Stimulated activated CD8-positive, alpha-beta memory T cell treated with anti-CD3 and anti-CD28 coated beads, Interleukin-15, amount 100 ng/mL, for 48 hours (primary cell): ENCODE measurements at regions not wholly inside any gene's neighbourhood (a gene's known extent, or its start where the extent isn't known, plus 50 kb on each side); places are given as distances from the start of the nearest gene placed in this dataset.
"Not testable (repeated sequence)": the region's sequence is repeated elsewhere in the genome, so short reads cannot be mapped to it uniquely, and the experiment has no call there.

Experiments
- DNase-seq, 2 donors: peaks; one replicate each; pipeline ENCODE4 v3.0.0-alpha.2; 2020; ENCODE audit warnings: low read depth in 2 of 2

GRCh38 chr2:11922294-11922693 lies 175.9 kb downstream of the LPIN1 start:
- DNase-seq, result no peak

- no peak for DNase-seq
These were observed 177.5 kb downstream of the LPIN1 start for GRCh38 chr2:11923935-11924334.

- no peak for DNase-seq
These were observed 179.0 kb downstream of the LPIN1 start for GRCh38 chr2:11925295-11926066.

GRCh38 chr2:11930211-11930761 lies 183.9 kb downstream of the LPIN1 start:
- no peak for DNase-seq

GRCh38 chr2:11932048-11932512 lies 185.6 kb downstream of the LPIN1 start:
- no peak for DNase-seq

- DNase-seq, result no peak
These were observed 186.5 kb downstream of the LPIN1 start for GRCh38 chr2:11932962-11933361.

- no peak for DNase-seq
These were observed 187.4 kb downstream of the LPIN1 start for GRCh38 chr2:11933854-11934253.

GRCh38 chr2:11936761-11937160 lies 190.3 kb downstream of the LPIN1 start:
- DNase-seq, result no peak

- DNase-seq, result no peak
These were observed 191.8 kb downstream of the LPIN1 start for GRCh38 chr2:11938196-11938595.

GRCh38 chr2:11939523-11939922 lies 193.1 kb downstream of the LPIN1 start:
- no peak for DNase-seq

GRCh38 chr2:11940121-11940743 lies 193.8 kb downstream of the LPIN1 start:
- no peak for DNase-seq

- no peak for DNase-seq
These were observed 194.4 kb downstream of the LPIN1 start for GRCh38 chr2:11940799-11941198.

GRCh38 chr2:11941201-11942177 lies 195.1 kb downstream of the LPIN1 start:
- no peak for DNase-seq

GRCh38 chr2:11942178-11942569 lies 195.7 kb downstream of the LPIN1 start:
- no peak for DNase-seq

- no peak for DNase-seq
These were observed 197.9 kb downstream of the LPIN1 start for GRCh38 chr2:11944311-11944710.

- DNase-seq, result no peak
These were observed 199.0 kb downstream of the LPIN1 start for GRCh38 chr2:11945139-11946126.

GRCh38 chr2:11947956-11948355 lies 201.5 kb downstream of the LPIN1 start:
- DNase-seq, result no peak

- no peak for DNase-seq
These were observed 203.5 kb downstream of the LPIN1 start for GRCh38 chr2:11949732-11950523.

GRCh38 chr2:11950896-11951295 lies 204.5 kb downstream of the LPIN1 start:
- DNase-seq, result no peak

GRCh38 chr2:11951492-11951891 lies 205.1 kb downstream of the LPIN1 start:
- DNase-seq, result not testable (repeated sequence)
